ENCODE measurements at regions not wholly inside any gene's neighbourhood (a gene's known extent, or its start where the extent isn't known, plus 50 kb on each side); places are given as distances from the start of the nearest gene placed in this dataset.

DNA sequence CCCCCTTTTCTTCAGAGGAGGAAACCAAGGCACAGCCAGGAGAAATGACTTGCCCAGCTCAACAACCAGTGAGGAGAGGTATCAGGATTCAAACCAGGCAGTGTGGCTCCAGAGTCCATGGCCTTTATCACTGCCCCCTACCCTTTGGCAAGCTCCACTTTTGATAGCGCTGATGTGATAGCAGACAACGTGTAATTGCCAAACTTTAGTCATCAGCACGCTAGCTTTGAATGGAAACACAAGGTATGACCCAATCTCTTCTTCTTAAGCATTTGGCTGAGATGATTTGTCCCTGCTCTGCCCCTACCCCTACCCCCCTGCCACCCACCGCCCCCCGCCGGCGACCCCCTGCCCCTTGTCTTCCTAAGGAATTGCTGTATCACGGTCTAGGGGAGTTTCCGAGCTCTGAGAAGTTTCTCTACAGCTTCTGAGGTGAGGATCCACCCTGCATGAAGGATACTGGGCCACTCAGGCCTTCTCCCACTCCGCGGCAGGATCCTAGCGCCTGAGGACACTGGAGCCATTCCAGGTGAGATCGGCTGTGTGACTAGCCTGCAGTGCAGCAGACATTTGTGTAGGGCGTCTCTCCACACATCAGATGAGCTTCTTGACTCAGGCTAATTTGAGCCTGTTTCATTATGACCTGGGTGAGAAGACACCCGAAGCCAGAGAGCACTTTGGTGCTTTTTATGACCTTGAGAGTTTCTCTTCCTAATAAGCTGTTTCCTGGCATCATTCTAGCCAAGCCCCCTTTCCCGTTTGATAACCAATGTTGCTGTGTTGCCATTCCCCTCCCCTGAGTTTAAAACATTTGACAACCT is 75.1 kb upstream of the MAP4K4 start:
- intact Hi-C loops (cut with micrococcal nuclease) (no loop called here), dilution Hi-C loops (cut with MboI; ENCODE audit: extremely low pct_ligation_motif_present, low sequenced_read_pairs) (no loop called here)
- no peak overlapping the region for H3K4me2 ChIP-seq (ENCODE audit: insufficient read depth, low read length)
- no peak overlapping the region for H3K27ac ChIP-seq (ENCODE audit: insufficient read depth, low read depth, low read length)
- peaks cover 7% of the 10 kb centered on the region for H3K4me1 ChIP-seq (ENCODE audit: control insufficient read depth, extremely low read depth, insufficient read depth, low read length)
- TF ChIP-seq EZH2 (IDR thresholded peaks at IDR 0.05; ENCODE audit: borderline replicate concordance, low read depth, low read length, severe bottlenecking): no peak
- TF ChIP-seq MYC (IDR thresholded peaks at IDR 0.05; ENCODE audit: low read depth, low read length): no peak
- TF ChIP-seq GATA2 (IDR thresholded peaks at IDR 0.05; ENCODE audit: insufficient read depth, insufficient read length, low read depth, low read length): no peak
- TF ChIP-seq FOS (IDR thresholded peaks at IDR 0.05; ENCODE audit: borderline replicate concordance, insufficient read depth, low read length): no peak
- TF ChIP-seq, protein P1, sequence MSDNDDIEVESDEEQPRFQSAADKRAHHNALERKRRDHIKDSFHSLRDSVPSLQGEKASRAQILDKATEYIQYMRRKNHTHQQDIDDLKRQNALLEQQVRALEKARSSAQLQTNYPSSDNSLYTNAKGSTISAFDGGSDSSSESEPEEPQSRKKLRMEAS (IDR thresholded peaks at IDR 0.05; ENCODE audit: insufficient read depth, insufficient read length): no peak
- no peak for TF ChIP-seq POLR2AphosphoS5 (IDR thresholded peaks at IDR 0.05; ENCODE audit: insufficient read depth, low read depth, low read length)
- TF ChIP-seq, protein P2, sequence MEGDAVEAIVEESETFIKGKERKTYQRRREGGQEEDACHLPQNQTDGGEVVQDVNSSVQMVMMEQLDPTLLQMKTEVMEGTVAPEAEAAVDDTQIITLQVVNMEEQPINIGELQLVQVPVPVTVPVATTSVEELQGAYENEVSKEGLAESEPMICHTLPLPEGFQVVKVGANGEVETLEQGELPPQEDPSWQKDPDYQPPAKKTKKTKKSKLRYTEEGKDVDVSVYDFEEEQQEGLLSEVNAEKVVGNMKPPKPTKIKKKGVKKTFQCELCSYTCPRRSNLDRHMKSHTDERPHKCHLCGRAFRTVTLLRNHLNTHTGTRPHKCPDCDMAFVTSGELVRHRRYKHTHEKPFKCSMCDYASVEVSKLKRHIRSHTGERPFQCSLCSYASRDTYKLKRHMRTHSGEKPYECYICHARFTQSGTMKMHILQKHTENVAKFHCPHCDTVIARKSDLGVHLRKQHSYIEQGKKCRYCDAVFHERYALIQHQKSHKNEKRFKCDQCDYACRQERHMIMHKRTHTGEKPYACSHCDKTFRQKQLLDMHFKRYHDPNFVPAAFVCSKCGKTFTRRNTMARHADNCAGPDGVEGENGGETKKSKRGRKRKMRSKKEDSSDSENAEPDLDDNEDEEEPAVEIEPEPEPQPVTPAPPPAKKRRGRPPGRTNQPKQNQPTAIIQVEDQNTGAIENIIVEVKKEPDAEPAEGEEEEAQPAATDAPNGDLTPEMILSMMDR (IDR thresholded peaks at IDR 0.05; ENCODE audit: extremely low read depth in 1 of 2, insufficient read depth in 1 of 2, low read depth in 1 of 2, low read length in 2 of 2): no peak
- TF ChIP-seq JUN (IDR thresholded peaks at IDR 0.05; ENCODE audit: borderline replicate concordance, insufficient read depth, insufficient read length, low read depth): no peak
- no peak for TF ChIP-seq POLR2A (IDR thresholded peaks at IDR 0.05; ENCODE audit: low read depth, low read length)
- no peak overlapping the region for H3K4me3 ChIP-seq (replicated peaks in 1 of 3; ENCODE audit: insufficient read depth in 1 of 3, low read depth in 1 of 3, low read length in 3 of 3)
- H3K27me3 ChIP-seq (ENCODE audit: control insufficient read depth in 2 of 2, insufficient read depth in 2 of 2, low read length in 2 of 2): no peaks in the 10 kb centered on the region
- no peaks in the 10 kb centered on the region for H3K9me1 ChIP-seq (replicated peaks; ENCODE audit: control insufficient read depth, extremely low read depth, insufficient read depth, low read length)
- DNase-seq (ENCODE audit: low read depth, low spot score): no peak
- H2AFZ ChIP-seq (ENCODE audit: low read depth, low read length): no peak overlapping the region
- no peaks in the 10 kb centered on the region for H3K79me2 ChIP-seq (ENCODE audit: control insufficient read depth, insufficient read depth, low read length)
- BruUV-seq (replicated peaks): no TSS peak
- FAIRE-seq: no peak
- ChIA-PET CTCF (interaction anchor here (1.0 to 1.6 kb wide), 3 partner anchors 8 to 280 kb away, joined by 3 to 4 read pairs (median 3); no protein-coding TSS in a partner anchor), POLR2A (no interaction called here)
- no peak overlapping the region for H3K9ac ChIP-seq (replicated peaks; ENCODE audit: extremely low read depth, insufficient read depth, low read length)
- no peaks in the 10 kb centered on the region for H3K9me3 ChIP-seq (replicated peaks; ENCODE audit: control insufficient read depth, insufficient read depth, low read length)
- H3K36me3 ChIP-seq (ENCODE audit: control insufficient read depth in 2 of 2, extremely low read depth in 1 of 2, insufficient read depth in 2 of 2, low read length in 2 of 2): no peaks in the 10 kb centered on the region
- no peaks in the 10 kb centered on the region for H4K20me1 ChIP-seq (replicated peaks; ENCODE audit: control insufficient read depth, extremely low read depth, insufficient read depth, low read length)
